Activated CD8-positive, alpha-beta T cell treated with anti-CD3 and anti-CD28 coated beads for 36 hours (primary cell): ENCODE measurements at regions not wholly inside any gene's neighbourhood (a gene's known extent, or its start where the extent isn't known, plus 50 kb on each side); places are given as distances from the start of the nearest gene placed in this dataset.

ENCODE experiments used
- ATAC-seq: fragments of 200-7000 bp; cut with Tn5 transposase; one replicate; pipeline ENCODE4 v1.10.0; 2021; ENCODE audit warnings: mild to moderate bottlenecking, moderate library complexity
- CTCF ChIA-PET: fragments of 350-600 bp; sonication (Branson Sonifier 250); formaldehyde crosslinking; loops from one replicate; lab custom pipeline; 2021; ENCODE audit warnings: antibody characterized with exemption; lab: Charles Lee
- POLR2A ChIA-PET: fragments of 350-600 bp; sonication (Branson Sonifier 250); formaldehyde crosslinking; loops from one replicate; lab custom pipeline; 2021; ENCODE audit warnings: antibody characterized with exemption; lab: Charles Lee
- DNase-seq: peaks from one replicate; pipeline ENCODE4 v3.0.0-alpha.2; 2020
- H3K27ac Mint-ChIP-seq: one replicate; pipeline ENCODE4 v1.8.0; 2021; ENCODE audit warnings: mild to moderate bottlenecking, mixed read lengths
- H3K27me3 Mint-ChIP-seq: one replicate; pipeline ENCODE4 v1.8.0; 2021; ENCODE audit warnings: mixed read lengths
- H3K36me3 Mint-ChIP-seq: one replicate; pipeline ENCODE4 v1.8.0; 2021; ENCODE audit warnings: low read depth, mixed read lengths
- H3K4me1 Mint-ChIP-seq: one replicate; pipeline ENCODE4 v1.8.0; 2021; ENCODE audit warnings: low read depth, mixed read lengths
- H3K4me3 Mint-ChIP-seq: one replicate; pipeline ENCODE4 v1.8.0; 2021; ENCODE audit warnings: mild to moderate bottlenecking, moderate library complexity, mixed read lengths
- H3K9me3 Mint-ChIP-seq: one replicate; pipeline ENCODE4 v1.8.0; 2021; ENCODE audit warnings: mixed read lengths
- intact Hi-C: fragments of 100-400 bp; cut with micrococcal nuclease; formaldehyde crosslinking; loops from one replicate; pipeline ENCODE4 v1.10.0; 2022
- TF ChIP-seq, protein P1 (sequence below): fragments of 200-600 bp; IDR thresholded peaks from one replicate; pipeline ENCODE4 v1.8.0; 2022; ENCODE audit warnings: antibody characterized with exemption, mild to moderate bottlenecking

GRCh38 chr3:107130089-107130700 is 247.0 kb upstream of the CCDC54 start:
- POLR2A ChIA-PET = no interaction called here
- H3K27ac Mint-ChIP-seq = no peak overlapping the region
- H3K36me3 Mint-ChIP-seq = no peaks in the 10 kb centered on the region
- H3K27me3 Mint-ChIP-seq = peaks cover 6% of the 10 kb centered on the region
- no peaks in the 10 kb centered on the region for H3K4me1 Mint-ChIP-seq
- TF ChIP-seq, protein P1, sequence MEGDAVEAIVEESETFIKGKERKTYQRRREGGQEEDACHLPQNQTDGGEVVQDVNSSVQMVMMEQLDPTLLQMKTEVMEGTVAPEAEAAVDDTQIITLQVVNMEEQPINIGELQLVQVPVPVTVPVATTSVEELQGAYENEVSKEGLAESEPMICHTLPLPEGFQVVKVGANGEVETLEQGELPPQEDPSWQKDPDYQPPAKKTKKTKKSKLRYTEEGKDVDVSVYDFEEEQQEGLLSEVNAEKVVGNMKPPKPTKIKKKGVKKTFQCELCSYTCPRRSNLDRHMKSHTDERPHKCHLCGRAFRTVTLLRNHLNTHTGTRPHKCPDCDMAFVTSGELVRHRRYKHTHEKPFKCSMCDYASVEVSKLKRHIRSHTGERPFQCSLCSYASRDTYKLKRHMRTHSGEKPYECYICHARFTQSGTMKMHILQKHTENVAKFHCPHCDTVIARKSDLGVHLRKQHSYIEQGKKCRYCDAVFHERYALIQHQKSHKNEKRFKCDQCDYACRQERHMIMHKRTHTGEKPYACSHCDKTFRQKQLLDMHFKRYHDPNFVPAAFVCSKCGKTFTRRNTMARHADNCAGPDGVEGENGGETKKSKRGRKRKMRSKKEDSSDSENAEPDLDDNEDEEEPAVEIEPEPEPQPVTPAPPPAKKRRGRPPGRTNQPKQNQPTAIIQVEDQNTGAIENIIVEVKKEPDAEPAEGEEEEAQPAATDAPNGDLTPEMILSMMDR = no peak
- ATAC-seq (no peak), DNase-seq (no peak)
- no peak overlapping the region for H3K4me3 Mint-ChIP-seq
- CTCF ChIA-PET = no interaction called here
- intact Hi-C loops = no loop called here
- H3K9me3 Mint-ChIP-seq = no peaks in the 10 kb centered on the region

DNA sequence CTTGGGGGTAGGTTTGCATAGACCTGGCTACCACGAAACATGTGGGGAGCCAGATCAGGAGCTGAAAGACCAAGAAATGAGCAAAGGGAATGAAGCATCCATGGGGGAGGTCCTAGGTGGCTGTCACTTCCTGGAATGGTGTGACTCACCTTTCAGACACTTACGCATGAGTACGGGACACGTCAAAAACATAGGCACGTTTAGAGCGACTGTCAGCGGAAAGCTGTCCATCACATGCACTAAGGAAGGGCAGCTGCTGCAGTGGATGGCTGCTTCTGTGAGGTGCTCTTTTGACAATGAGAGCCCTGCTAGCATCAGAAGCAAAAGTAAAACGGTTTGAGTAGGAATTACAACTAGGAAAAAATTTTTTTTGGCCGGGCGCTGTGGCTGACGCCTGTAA is 244.6 kb upstream of the CCDC54 start:
- Mint-ChIP-seq H3K9me3 (no peaks in the 10 kb centered on the region), H3K27ac (no peak overlapping the region), H3K4me1 (no peaks in the 10 kb centered on the region), H3K36me3 (no peaks in the 10 kb centered on the region), H3K4me3 (no peak overlapping the region), H3K27me3 (peaks cover 5% of the 10 kb centered on the region)
- ATAC-seq (no peak), DNase-seq (no peak)
- ChIA-PET CTCF (no interaction called here), POLR2A (no interaction called here)
- intact Hi-C loops = no loop called here
- TF ChIP-seq, protein P1 = no peak

DNA sequence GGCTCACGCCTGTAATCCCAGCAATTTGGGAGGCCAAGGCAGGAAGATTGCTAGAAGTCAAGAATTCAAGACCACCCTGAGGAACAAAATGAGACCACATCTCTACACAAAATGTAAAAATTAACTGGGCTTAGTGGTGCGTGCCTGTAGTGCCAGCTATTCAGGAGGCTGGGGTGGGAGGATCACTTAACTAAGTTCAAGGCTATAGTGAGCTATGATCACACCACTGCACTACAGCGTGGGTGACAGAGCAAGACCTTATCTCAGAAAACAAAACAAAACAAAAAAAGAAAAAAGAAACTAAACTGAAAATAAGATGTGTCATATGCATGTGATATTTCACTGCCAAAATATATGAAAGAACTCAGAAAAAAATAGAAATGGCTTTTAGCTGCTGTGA is 243.3 kb upstream of the CCDC54 start:
- CTCF ChIA-PET = interaction anchor here (0.6 kb wide), 1 partner anchor 69 kb away, joined by 3 read pairs; no protein-coding TSS in a partner anchor
- Mint-ChIP-seq H3K27me3 (peaks cover 5% of the 10 kb centered on the region), H3K4me1 (no peaks in the 10 kb centered on the region), H3K36me3 (no peaks in the 10 kb centered on the region), H3K9me3 (no peaks in the 10 kb centered on the region), H3K4me3 (no peak overlapping the region), H3K27ac (no peak overlapping the region)
- TF ChIP-seq, protein P1 = no peak
- POLR2A ChIA-PET = no interaction called here
- no peak for DNase-seq
- intact Hi-C loops = no loop called here
- no peak for ATAC-seq

DNA sequence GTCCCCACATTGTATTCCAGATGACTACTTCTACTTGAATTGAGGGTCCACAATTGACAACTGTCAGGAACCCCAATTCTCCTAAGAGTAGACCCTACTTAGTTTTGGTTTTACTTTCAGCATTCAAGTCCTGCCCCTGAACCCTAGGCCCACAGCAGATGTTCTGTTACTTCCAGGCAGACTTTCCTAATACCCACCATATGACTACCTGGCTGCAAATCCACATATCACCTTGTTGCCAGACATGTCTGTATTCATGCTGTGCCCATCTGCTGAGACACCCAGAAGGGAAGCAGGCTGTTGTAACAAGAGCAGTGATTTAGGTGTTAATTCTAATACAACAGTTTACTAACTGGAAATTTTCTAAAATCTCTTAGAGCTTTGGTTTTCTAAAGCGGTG is 235.1 kb upstream of the CCDC54 start:
- peaks cover 7% of the 10 kb centered on the region for H3K27me3 Mint-ChIP-seq
- H3K4me3 Mint-ChIP-seq = no peak overlapping the region
- H3K27ac Mint-ChIP-seq = no peak overlapping the region
- POLR2A ChIA-PET = interaction anchor here (0.9 kb wide), 1 partner anchor 11 kb away, joined by 3 read pairs; no protein-coding TSS in a partner anchor
- no peak for DNase-seq
- CTCF ChIA-PET = no interaction called here
- intact Hi-C loops = no loop called here
- TF ChIP-seq, protein P1 = no peak
- peaks cover 8% of the 10 kb centered on the region for H3K9me3 Mint-ChIP-seq
- no peak for ATAC-seq
- H3K36me3 Mint-ChIP-seq = no peaks in the 10 kb centered on the region
- H3K4me1 Mint-ChIP-seq = no peaks in the 10 kb centered on the region

GRCh38 chr3:107142786-107143575 is 234.3 kb upstream of the CCDC54 start:
- TF ChIP-seq, protein P1 = no peak
- ATAC-seq (no peak), DNase-seq (no peak)
- Mint-ChIP-seq H3K4me3 (no peak overlapping the region), H3K27ac (no peak overlapping the region), H3K4me1 (no peaks in the 10 kb centered on the region), H3K27me3 (peaks cover 7% of the 10 kb centered on the region), H3K9me3 (peaks cover 8% of the 10 kb centered on the region), H3K36me3 (no peaks in the 10 kb centered on the region)
- CTCF ChIA-PET = no interaction called here
- intact Hi-C loops = no loop called here
- POLR2A ChIA-PET = interaction anchor here (0.9 kb wide), 1 partner anchor 12 kb away, joined by 3 read pairs; no protein-coding TSS in a partner anchor
